Epidermal melanocyte (primary cell): ENCODE measurements at regions not wholly inside any gene's neighbourhood (a gene's known extent, or its start where the extent isn't known, plus 50 kb on each side); places are given as distances from the start of the nearest gene placed in this dataset.

Experiments
- DNase-seq: peaks from one replicate; pipeline ENCODE4 v3.0.0; 2011; ENCODE audit warnings: low spot score; ENCODE audit not compliant: insufficient read length

- no peak for DNase-seq
These were observed 365.2 kb downstream of the MFSD1 start for GRCh38 chr3:159166899-159167586.

GRCh38 chr3:159168788-159169187 lies 366.9 kb downstream of the MFSD1 start:
- no peak for DNase-seq

- no peak for DNase-seq
These were observed 368.0 kb downstream of the MFSD1 start for GRCh38 chr3:159169828-159170227.

- no peak for DNase-seq
These were observed 368.7 kb downstream of the MFSD1 start for GRCh38 chr3:159170436-159171003.

GRCh38 chr3:159171333-159171732 lies 369.5 kb downstream of the MFSD1 start:
- DNase-seq, result no peak

- no peak for DNase-seq
These were observed 370.6 kb downstream of the MFSD1 start for GRCh38 chr3:159172473-159172872.

- no peak for DNase-seq
These were observed 373.1 kb downstream of the MFSD1 start for GRCh38 chr3:159174715-159175692.

- no peak for DNase-seq
These were observed 376.5 kb downstream of the MFSD1 start for GRCh38 chr3:159178209-159178897.

GRCh38 chr3:159182961-159183360 lies 381.1 kb downstream of the MFSD1 start:
- DNase-seq, result no peak

GRCh38 chr3:159185443-159186050 lies 383.7 kb downstream of the MFSD1 start:
- no peak for DNase-seq

- no peak for DNase-seq
These were observed 384.7 kb downstream of the MFSD1 start for GRCh38 chr3:159186581-159186980.

GRCh38 chr3:159187232-159187631 lies 385.4 kb downstream of the MFSD1 start:
- no peak for DNase-seq

- DNase-seq, result no peak
These were observed 385.9 kb downstream of the MFSD1 start for GRCh38 chr3:159187706-159188105.

GRCh38 chr3:159189994-159190669 lies 388.3 kb downstream of the MFSD1 start:
- no peak for DNase-seq

- DNase-seq, result no peak
These were observed 389.6 kb downstream of the MFSD1 start for GRCh38 chr3:159191447-159191846.

- DNase-seq, result no peak
These were observed 394.5 kb downstream of the MFSD1 start for GRCh38 chr3:159196359-159196758.

GRCh38 chr3:159200176-159200575 lies 398.3 kb downstream of the MFSD1 start:
- DNase-seq, result no peak

GRCh38 chr3:159208050-159208449 lies 406.2 kb downstream of the MFSD1 start:
- DNase-seq, result no peak

GRCh38 chr3:159209459-159209858 lies 407.6 kb downstream of the MFSD1 start:
- no peak for DNase-seq

- DNase-seq, result no peak
These were observed 408.5 kb downstream of the MFSD1 start for GRCh38 chr3:159210336-159210735.

- no peak for DNase-seq
These were observed 414.5 kb downstream of the MFSD1 start for GRCh38 chr3:159216311-159216710.
